GM23248 (cell line): ENCODE measurements at regions not wholly inside any gene's neighbourhood (a gene's known extent, or its start where the extent isn't known, plus 50 kb on each side); places are given as distances from the start of the nearest gene placed in this dataset.
"Not testable (repeated sequence)": the region's sequence is repeated elsewhere in the genome, so short reads cannot be mapped to it uniquely, and the experiment has no call there.

ENCODE experiments used
- DNase-seq: peaks from one replicate; pipeline ENCODE4 v3.0.0-alpha.2; 2015
- H2AFZ ChIP-seq: fragments of 200-600 bp; sonication (generic); 2 replicates; pipeline ENCODE4 v1.6.1; 2016; ENCODE audit warnings: antibody characterized with exemption
- H3F3A ChIP-seq: fragments of 200-600 bp; sonication (generic); 2 replicates; pipeline ENCODE4 v1.6.1; 2016; ENCODE audit warnings: mild to moderate bottlenecking, antibody characterized with exemption, mixed run types; ENCODE audit not compliant: insufficient read depth
- H3K27ac ChIP-seq: fragments of 200-600 bp; sonication (generic); 2 replicates; pipeline ENCODE4 v1.5.1; 2016; ENCODE audit warnings: mild to moderate bottlenecking
- H3K27me3 ChIP-seq: fragments of 200-600 bp; sonication (generic); replicated peaks from 2 replicates; pipeline ENCODE4 v1.6.1; 2016; ENCODE audit warnings: mild to moderate bottlenecking; ENCODE audit not compliant: insufficient read depth
- H3K36me3 ChIP-seq: fragments of 200-600 bp; sonication (generic); 2 replicates; pipeline ENCODE4 v1.6.1; 2016; ENCODE audit warnings: low read depth, mild to moderate bottlenecking
- H3K4me1 ChIP-seq: fragments of 200-600 bp; sonication (generic); 2 replicates; pipeline ENCODE4 v1.6.1; 2016; ENCODE audit warnings: mild to moderate bottlenecking; ENCODE audit not compliant: insufficient read depth
- H3K4me2 ChIP-seq: fragments of 200-600 bp; sonication (generic); one replicate; pipeline ENCODE4 v1.6.1; 2016; ENCODE audit warnings: mild to moderate bottlenecking; ENCODE audit not compliant: unreplicated experiment
- H3K4me3 ChIP-seq: fragments of 200-600 bp; sonication (generic); 2 replicates; pipeline ENCODE4 v1.5.1; 2016; ENCODE audit warnings: mild to moderate bottlenecking
- H3K79me2 ChIP-seq: fragments of 200-600 bp; sonication (generic); 2 replicates; pipeline ENCODE4 v1.6.1; 2016; ENCODE audit warnings: mild to moderate bottlenecking; ENCODE audit not compliant: insufficient read depth
- H3K9ac ChIP-seq: fragments of 200-600 bp; sonication (generic); 2 replicates; pipeline ENCODE4 v1.6.1; 2016; ENCODE audit warnings: mild to moderate bottlenecking
- H3K9me2 ChIP-seq: fragments of 200-600 bp; sonication (generic); 2 replicates; pipeline ENCODE4 v1.6.1; 2016; ENCODE audit warnings: mixed run types, mild to moderate bottlenecking, moderate library complexity; ENCODE audit not compliant: insufficient read depth
- H3K9me3 ChIP-seq: fragments of 200-600 bp; sonication (generic); one replicate; pipeline ENCODE4 v1.6.1; 2017; ENCODE audit warnings: low read depth
- H4K20me1 ChIP-seq: fragments of 200-600 bp; sonication (generic); 2 replicates; pipeline ENCODE4 v1.6.0; 2016; ENCODE audit not compliant: insufficient read depth
- EZH2 ChIP-seq: fragments of 200-600 bp; sonication (generic); IDR thresholded peaks from 2 replicates; pipeline ENCODE4 v1.6.1; 2018; ENCODE audit warnings: antibody characterized with exemption, mild to moderate bottlenecking; ENCODE audit not compliant: insufficient read depth, poor library complexity, severe bottlenecking
- EZH2phosphoT487 ChIP-seq: fragments of 200-600 bp; sonication (generic); IDR thresholded peaks from 2 replicates; pipeline ENCODE4 v1.6.1; 2018; ENCODE audit warnings: antibody characterized with exemption, moderate library complexity, mild to moderate bottlenecking, low read depth; ENCODE audit not compliant: insufficient read depth
- WGBS, 2 experiments: methylation state at CpG; one replicate each; pipeline ENCODE4 v1.1.6; 2015 to 2017; ENCODE audit warnings: low lambda C conversion rate in 2 of 2, low coverage in 1 of 2; ENCODE audit errors: missing lambda C conversion rate in 2 of 2; 5-methylcytosine and 5-hydroxymethylcytosine counted together
- in situ Hi-C: fragments of 300-500 bp; cut with MboI; formaldehyde crosslinking; loops from 2 replicates; pipeline ENCODE4 v1.15.0; 2020

DNA sequence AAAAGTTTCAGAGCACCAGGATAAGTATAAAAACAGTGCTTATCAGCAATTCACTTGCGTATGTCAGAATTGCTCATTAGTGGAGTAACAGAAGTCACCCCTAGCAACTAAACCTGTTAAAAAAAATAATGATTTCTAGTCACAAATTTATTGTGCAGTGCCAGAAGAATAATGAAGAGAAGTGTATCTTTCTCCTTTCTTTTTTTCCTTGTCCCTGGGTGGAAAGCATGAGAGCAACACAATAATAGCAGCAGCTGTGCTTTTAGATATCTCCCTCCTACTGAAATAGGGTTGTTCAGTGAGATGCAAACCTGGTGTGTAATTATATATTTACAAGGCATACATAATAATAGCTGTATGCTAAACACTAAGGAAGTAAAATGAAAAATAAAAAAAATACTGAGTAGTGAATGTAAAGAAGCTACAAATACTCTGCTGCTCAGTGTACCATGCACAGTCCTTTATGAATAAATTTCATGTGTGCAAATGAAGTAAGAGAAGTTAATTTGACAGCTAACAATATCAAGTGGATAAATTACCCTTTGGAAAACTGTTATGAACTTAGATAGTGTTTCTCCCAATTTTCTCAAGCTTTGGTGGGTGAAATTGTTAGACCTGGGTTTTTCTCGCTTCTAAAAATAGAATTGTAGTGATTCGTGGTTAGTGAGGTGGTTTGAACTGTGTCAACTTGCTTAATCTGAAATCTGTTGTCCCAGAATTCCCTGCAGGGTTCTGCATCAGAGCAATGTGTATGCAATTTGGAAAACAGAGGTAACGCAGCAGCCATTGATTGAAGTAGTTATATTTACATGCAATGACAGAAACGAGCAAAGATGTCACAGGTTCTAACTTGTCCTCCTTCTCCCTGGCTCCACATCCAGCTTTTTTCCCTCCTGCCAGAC is 125.7 kb upstream of the NDST3 start:
- no peak overlapping the region for H3K4me3 ChIP-seq
- no peak for DNase-seq
- no peak overlapping the region for H2AFZ ChIP-seq
- WGBS, 2 experiments: 5 to 6% methylated on average over 5 of the region's 5 CpGs
- no peaks in the 10 kb centered on the region for H3K9me3 ChIP-seq
- no peak overlapping the region for H3K4me2 ChIP-seq
- no peaks in the 10 kb centered on the region for H3K79me2 ChIP-seq
- H3K9me2 ChIP-seq: no peaks in the 10 kb centered on the region
- no peaks in the 10 kb centered on the region for H3F3A ChIP-seq
- TF ChIP-seq EZH2phosphoT487: no peak
- no peak for TF ChIP-seq EZH2
- no peaks in the 10 kb centered on the region for H3K27me3 ChIP-seq
- in situ Hi-C loops: no loop called here
- H3K27ac ChIP-seq: no peak overlapping the region
- H3K9ac ChIP-seq: no peak overlapping the region
- no peaks in the 10 kb centered on the region for H3K4me1 ChIP-seq
- no peaks in the 10 kb centered on the region for H4K20me1 ChIP-seq
- no peaks in the 10 kb centered on the region for H3K36me3 ChIP-seq

DNA sequence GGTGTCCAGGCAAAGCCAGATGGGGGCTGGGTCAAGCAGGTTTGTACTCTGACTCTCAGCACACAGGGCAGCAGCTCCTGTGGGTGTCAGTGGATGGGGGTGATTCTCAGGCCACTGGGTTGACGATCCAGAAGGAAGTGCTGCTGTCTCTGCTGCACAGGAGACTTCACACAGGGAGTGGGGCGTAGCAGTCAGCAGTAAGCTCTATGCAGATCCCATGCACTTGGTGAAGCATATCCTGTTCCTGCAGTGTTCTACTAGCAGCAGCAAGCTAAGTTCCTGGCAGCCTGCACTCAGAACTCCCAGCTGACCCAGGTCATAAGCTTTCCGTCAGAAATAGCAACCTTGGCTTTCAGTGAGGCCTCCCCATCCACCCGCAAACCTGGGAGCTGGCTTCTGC is 117.6 kb upstream of the NDST3 start:
- no peaks in the 10 kb centered on the region for H3K27me3 ChIP-seq
- TF ChIP-seq EZH2 (no peak), EZH2phosphoT487 (no peak)
- 21 to 25% methylated on average over 4 of the region's 4 CpGs for WGBS, 2 experiments
- no peak for DNase-seq
- no peak overlapping the region for H3K4me3 ChIP-seq
- no peak overlapping the region for H3K27ac ChIP-seq
- peaks cover 5% of the 10 kb centered on the region for H3K9me3 ChIP-seq
- no peak overlapping the region for H2AFZ ChIP-seq
- no peaks in the 10 kb centered on the region for H3F3A ChIP-seq
- H3K4me1 ChIP-seq: no peaks in the 10 kb centered on the region
- no peak overlapping the region for H3K4me2 ChIP-seq
- H3K9ac ChIP-seq: no peak overlapping the region
- no peaks in the 10 kb centered on the region for H3K79me2 ChIP-seq
- no peaks in the 10 kb centered on the region for H4K20me1 ChIP-seq
- no peaks in the 10 kb centered on the region for H3K36me3 ChIP-seq
- no peaks in the 10 kb centered on the region for H3K9me2 ChIP-seq
- in situ Hi-C loops: no loop called here

DNA sequence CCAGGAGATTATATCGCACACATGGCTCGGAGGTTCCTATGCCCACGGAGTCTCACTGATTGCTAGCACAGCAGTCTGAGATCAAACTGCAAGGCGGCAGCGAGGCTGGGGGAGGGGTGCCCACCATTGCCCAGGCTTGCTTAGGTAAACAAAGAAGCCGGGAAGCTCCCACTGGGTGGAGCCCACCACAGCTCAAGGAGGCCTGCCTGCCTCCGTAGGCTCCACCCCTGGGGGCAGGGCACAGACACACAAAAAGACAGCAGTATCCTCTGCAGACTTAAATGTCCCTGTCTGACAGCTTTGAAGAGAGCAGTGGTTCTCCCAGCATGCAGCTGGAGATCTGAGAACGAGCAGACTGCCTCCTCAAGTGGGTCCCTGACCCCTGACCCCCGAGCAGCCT is 112.0 kb upstream of the NDST3 start:
- H3K9me3 ChIP-seq, DNase-seq, H3K4me1 ChIP-seq, H3K9ac ChIP-seq, H3K9me2 ChIP-seq, in situ Hi-C loops, H3K27ac ChIP-seq, H2AFZ ChIP-seq, H3K4me3 ChIP-seq, H3K4me2 ChIP-seq, H3F3A ChIP-seq, H4K20me1 ChIP-seq, H3K27me3 ChIP-seq, H3K36me3 ChIP-seq, H3K79me2 ChIP-seq: not testable (repeated sequence)
- WGBS, 2 experiments: 48 to 54% methylated on average over 8 to 9 of the region's 9 CpGs

DNA sequence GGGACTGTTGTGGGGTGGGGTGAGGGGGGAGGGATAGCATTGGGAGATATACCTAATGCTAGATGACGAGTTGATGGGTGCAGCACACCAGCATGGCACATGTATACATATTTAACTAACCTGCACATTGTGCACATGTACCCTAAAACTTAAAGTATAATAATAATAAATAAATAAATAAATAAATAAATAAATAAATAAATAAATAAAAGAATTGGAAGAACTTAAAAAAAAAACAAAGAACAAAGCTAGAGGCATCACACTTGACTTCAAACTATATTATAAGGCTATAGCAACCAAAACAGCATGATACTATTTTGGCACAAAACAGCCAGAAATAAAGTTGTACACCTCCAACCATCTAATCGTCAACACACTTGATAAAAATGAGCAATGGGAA is 106.5 kb upstream of the NDST3 start:
- H3K9me2 ChIP-seq, DNase-seq, H3K9me3 ChIP-seq, H3K4me3 ChIP-seq, H2AFZ ChIP-seq, H3K9ac ChIP-seq, H3K79me2 ChIP-seq, H3K27me3 ChIP-seq, H3K27ac ChIP-seq, H4K20me1 ChIP-seq, H3F3A ChIP-seq, H3K36me3 ChIP-seq, H3K4me2 ChIP-seq, in situ Hi-C loops, H3K4me1 ChIP-seq: not testable (repeated sequence)
- 20 to 27% methylated on average over 2 of the region's 2 CpGs for WGBS, 2 experiments

DNA sequence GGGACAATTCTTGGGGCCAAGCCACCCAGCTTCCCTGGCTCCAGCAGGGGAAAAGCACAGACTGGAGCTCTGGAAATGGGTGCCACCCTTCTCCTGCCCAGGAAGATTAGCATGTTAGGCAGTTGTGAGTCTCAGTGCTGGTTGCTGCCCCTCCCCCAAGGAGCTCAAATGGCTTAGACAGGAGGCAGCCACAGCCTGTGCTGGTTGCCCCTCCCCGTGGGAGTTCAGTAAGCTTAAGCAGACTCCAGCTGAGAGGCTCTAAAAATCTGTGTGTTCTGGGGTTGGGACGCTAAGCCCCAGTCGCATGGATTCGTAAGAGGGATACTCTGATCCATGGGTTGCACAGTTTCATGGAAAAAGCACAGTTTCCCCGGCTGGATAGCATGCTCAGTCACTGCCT is 92.7 kb upstream of the NDST3 start:
- no peak overlapping the region for H3K9ac ChIP-seq
- no peak for DNase-seq
- no peaks in the 10 kb centered on the region for H3K36me3 ChIP-seq
- H3K4me2 ChIP-seq: no peak overlapping the region
- H3K27me3 ChIP-seq: no peaks in the 10 kb centered on the region
- no peak overlapping the region for H3K4me3 ChIP-seq
- WGBS, 2 experiments: 35% methylated on average over 5 of the region's 5 CpGs
- in situ Hi-C loops: no loop called here
- no peaks in the 10 kb centered on the region for H3K9me3 ChIP-seq
- TF ChIP-seq EZH2: no peak
- TF ChIP-seq EZH2phosphoT487: no peak
- no peaks in the 10 kb centered on the region for H3K79me2 ChIP-seq
- H4K20me1 ChIP-seq: no peaks in the 10 kb centered on the region
- no peaks in the 10 kb centered on the region for H3K9me2 ChIP-seq
- no peaks in the 10 kb centered on the region for H3K4me1 ChIP-seq
- H3F3A ChIP-seq: no peaks in the 10 kb centered on the region
- no peak overlapping the region for H2AFZ ChIP-seq
- H3K27ac ChIP-seq: no peak overlapping the region
